NCI-H2107 treated with DMSO at 0.1 percent for 48 hours (cell line): ENCODE measurements at regions not wholly inside any gene's neighbourhood (a gene's known extent, or its start where the extent isn't known, plus 50 kb on each side); places are given as distances from the start of the nearest gene placed in this dataset.
"Not testable (repeated sequence)": the region's sequence is repeated elsewhere in the genome, so short reads cannot be mapped to it uniquely, and the experiment has no call there.

ENCODE experiments used
- DNase-seq: peaks from one replicate; lab custom pipeline; 2025; ENCODE audit not compliant: unreplicated experiment; lab: John Stamatoyannopoulos, UW

DNA sequence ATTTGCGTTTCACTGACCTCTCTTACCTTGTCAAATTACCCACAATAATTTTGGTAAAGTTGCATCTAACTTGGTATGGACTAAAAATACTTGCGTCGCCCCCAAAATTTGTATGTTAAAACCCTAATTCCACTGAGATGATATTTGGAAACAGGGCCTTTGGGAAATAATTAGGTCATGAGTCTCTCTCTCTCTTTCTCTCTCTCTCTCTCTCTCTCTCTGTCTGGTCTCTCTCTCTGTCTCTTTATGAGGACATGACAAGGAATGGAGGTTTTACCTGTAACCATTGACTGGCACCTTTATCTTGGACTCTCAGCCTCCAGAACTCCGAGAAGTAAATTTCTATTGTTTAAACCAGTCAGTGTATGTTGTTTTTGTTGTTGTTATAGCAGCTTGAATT lies 111.5 kb upstream of the BDP1 start:
- not testable (repeated sequence) for DNase-seq

DNA sequence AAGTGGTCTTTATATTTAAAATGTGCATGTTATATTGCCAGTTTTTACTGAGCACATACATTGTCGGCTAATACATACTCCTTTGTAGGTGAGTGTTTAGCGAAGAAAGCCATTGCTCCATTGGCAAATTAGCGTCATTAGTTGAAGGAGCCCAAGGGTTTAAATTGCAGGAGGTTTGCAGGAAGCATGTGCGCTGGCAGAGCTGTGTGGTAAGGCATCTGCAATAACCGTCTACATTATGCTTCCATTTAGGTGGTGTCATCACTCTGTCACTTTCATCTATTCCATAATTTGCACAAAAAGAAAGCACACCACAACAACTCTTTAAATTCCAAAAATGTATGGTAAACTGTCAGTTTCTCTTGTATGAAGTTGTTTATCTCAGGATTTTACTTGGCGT lies 82.8 kb upstream of the BDP1 start:
- not testable (repeated sequence) for DNase-seq

DNA sequence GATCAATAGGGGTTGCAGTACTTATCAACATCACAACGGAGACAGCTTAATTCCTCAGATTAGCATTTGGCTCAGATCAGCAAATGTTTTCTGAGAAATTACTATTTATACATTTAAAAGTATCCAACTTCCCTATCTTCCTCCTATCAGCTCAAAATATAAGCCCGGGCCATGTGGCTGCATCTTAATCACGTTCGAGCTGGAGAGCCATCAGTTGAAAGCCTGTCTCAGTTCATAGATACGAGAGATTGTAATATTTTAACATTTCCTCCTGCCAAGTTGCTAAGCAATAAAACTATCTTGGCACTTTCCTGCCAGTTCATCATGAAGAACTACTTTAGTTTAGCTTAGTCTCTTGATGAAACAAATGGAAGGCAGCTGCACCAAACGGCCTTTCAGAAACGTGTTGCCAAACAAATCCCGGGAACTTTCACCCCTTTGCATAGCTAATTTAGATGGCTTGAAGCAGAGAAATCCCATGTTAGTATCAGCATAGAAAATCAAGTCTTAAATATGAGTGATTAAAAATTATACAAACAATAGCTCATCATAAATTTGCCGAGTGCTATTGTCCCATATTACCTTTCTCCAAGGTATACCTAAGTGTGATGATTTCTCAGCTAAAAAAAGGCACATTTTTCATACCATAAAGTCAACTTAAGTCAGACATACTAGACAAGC lies 82.3 kb upstream of the BDP1 start:
- not testable (repeated sequence) for DNase-seq

DNA sequence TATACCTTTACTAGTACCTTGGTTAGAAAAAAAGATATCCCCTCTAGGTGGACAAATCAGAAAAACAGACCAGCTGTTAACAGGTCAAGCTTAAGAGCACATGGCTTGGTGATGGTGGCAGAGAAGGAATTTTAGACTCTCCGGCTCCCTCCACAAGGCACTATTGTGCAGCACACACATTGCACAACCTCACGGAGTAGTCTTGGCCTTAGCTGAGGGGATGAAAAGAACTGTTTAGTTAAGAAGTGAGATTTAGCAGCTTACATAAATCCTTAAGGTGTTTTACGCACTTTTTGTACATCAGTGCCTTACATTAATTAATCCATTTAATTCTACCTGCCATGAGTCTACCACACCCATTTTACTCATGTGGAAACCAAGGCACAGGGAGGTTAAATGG lies 71.2 kb upstream of the BDP1 start:
- not testable (repeated sequence) for DNase-seq

DNA sequence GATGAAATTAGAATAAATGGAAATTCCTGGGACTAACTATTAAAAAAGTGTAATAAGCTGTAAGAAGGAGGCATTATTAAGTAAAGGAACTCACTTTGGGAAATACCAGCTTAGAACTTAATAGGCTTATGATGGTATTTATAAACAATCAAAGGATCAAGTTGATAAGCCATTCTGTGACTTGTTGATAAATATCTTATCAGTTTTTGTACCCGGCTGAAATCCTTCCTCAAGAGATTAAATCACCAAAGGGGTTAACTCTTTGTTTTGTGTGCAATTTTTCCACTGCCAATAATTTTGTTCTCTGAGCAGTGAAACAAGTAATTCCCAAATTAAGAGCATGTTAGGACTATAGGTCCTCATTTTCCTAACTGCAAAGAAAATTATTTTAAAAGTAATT lies 70.7 kb upstream of the BDP1 start:
- DNase-seq, result no peak

DNA sequence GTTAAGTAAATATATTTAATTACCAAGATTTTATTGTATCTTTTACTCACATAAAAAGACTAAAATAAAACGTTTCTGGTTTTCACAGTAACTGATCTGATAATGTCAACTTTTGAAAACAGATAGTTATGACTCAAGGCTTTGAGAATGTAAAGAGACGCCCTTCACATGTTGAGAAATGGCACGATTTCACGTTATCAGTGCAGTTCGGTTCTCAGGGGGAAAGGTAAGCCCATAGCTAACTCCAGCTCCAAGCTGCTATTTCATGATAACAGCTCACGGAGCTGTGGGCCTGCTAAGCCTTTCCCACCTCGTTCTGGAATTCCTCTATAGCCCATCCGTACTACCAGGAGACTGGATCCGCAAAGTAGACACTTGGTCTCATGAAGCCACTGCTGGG lies 70.2 kb upstream of the BDP1 start:
- DNase-seq, result not testable (repeated sequence)

DNA sequence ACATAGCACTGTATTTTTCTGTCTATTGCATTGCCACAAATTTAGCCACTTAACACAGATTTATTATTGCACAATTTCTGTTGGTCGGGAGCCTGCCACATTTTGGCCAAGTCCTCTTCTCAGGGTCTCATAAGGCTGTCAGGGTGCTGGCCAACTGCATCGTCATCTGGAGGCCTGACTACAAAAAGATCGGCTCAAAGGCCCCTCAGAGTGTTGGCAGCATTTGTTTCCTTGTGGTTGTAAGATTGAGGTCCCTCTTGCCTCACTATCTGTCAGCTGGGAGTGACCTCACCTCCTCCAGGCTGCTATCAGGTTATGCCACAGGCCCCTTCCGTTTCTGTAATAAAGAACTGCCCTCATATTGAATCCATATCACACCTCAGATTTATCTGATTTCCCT lies 67.3 kb upstream of the BDP1 start:
- not testable (repeated sequence) for DNase-seq

DNA sequence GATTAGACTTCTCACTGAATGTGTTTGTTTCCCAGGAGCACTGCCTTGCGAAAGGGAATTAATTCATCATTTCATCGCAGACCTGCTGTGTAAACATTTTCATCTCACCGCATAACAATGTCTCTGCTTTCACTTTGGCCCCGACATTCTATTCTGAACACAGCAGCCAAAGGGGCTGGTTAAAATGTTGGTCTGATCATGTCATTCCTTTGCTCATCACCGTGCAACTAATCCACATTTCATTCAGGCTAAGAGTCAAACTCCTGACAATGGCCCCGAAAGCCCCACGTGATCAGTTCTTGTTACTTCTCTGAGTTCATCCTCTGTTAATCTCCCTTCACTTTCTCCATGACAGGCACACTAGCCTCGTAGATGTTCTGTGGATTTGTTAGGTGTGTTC lies 57.1 kb upstream of the BDP1 start:
- peak; percentile 1 for DNase-seq

DNA sequence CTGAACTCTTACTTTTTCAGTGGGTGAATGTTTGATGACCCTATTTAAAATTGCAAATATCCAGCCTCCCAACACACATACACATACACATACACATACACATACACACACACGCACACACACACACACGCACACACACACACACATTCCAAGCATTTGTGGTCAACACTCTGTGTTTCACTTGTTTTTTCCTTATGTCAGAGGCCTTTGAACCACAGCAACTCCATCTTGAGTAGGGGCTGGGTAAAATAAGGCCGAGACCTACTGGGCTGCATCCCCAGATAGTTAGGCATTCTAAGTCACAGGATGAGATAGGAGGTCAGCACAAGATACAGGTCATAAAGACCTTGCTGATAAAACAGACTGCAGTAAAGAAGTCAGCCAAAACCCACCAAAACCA lies 56.6 kb upstream of the BDP1 start:
- not testable (repeated sequence) for DNase-seq

DNA sequence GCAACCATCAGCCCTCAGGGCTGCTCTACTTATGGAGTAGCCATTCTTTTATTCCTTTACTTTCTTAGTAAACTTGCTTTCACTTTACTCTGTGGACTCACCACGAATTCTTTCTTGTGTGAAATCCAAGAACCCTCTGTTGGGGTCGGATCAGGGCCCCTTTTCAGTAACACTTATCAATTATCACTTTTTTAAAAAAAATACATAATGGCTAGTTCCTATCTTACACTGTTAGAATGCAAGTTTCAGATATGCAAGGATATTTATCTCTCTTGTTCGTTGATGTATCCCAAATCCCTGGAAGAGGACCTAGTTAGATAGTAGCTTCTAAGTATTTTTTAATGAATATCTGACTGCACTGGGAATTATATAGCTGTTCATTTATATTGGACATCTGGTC lies 56.0 kb upstream of the BDP1 start:
- not testable (repeated sequence) for DNase-seq

DNA sequence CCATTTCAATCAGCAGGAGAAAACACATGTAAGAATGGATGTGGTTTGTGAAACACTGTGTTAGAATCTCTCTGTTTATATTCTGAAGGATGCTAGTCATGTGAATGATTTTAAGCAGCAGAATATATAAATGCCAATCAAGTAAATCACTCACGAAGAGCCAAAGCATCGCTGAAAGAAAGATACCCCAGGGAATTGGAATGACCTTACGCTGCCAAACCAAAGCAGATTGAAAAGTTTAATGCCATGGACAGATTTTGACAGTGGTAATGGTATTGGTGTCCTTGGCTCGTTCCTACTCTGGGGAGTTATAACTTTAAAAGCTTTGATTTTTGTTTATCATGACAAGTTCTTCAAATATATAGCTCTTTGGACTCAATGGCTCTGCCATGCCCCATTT lies 54.8 kb upstream of the BDP1 start:
- DNase-seq, result not testable (repeated sequence)

DNA sequence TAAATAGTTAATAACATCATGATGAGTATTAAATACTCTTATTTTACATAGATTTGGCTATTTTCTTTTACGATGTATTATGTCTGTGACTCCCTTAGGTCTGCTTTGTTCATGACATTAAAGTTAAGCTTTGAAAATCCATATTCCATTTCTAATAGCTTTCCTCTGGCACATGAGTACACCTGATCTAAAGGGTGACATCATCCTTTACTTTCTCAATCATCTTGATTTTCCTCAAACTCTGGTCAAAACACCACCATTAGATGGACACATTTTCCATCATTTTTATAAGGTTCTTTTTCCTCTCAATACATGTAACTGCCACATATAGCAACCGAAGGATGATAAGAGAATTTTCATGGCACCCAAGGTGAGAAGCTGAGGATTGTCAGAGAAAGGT lies 54.3 kb upstream of the BDP1 start:
- DNase-seq, result not testable (repeated sequence)

DNA sequence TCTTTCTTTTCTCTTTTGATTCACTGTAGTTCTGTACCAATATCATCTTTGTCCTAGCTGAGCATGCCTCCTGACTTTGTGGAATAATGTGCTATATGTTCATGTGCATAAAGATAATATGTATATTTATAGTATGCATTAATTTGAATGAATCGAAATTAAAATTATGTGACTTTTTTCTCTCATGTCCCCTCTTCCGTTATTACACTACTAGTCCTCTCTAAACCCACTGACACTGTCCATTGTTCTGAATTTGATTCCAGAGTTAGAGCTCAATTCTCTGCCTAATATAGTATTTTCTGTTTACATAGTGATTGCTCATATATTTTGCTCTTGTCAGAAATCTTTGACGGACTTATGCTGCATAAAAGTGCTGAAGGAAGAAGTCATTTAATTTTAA lies 53.9 kb upstream of the BDP1 start:
- DNase-seq, result not testable (repeated sequence)

DNA sequence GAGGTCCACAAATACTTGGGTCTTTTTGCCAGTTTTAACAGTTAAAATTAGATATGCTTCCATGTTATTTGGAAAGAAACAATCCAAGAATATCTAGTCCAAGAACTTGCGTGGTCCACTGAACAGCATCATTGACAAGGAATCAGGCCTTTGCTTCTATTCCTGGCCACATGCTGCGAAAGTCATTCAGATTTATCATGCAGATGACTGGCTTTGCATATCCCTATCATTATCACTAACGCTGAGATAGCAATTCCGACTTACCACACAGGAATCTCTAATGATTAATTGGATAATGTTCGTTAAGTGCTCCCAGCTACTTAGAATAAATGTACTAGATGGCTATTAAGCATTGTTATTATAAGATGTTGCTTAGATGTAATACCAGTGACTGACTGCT lies 51.0 kb upstream of the BDP1 start:
- not testable (repeated sequence) for DNase-seq

DNA sequence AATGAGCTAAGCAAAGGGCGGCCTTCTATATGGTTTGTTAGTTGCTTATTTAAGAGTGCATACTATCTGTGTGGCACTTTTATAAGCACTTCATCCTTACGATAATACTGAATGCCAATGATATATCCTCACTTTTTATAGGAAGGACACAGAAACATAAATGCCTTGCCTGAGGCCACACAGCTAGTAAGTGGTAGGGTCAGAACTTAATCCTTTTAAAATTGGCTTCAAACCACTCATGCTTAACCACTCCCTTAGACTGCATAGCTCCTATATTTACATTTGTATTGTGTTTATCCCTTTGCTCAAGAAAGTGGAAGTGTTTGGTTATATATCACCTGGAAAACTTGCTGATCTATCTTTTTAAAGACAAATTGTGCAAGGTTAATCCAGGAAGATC lies 50.5 kb upstream of the BDP1 start:
- DNase-seq, result not testable (repeated sequence)
